Prostate gland (tissue), 2 donors: ENCODE measurements at regions not wholly inside any gene's neighbourhood (a gene's known extent, or its start where the extent isn't known, plus 50 kb on each side); places are given as distances from the start of the nearest gene placed in this dataset.
"Not testable (repeated sequence)": the region's sequence is repeated elsewhere in the genome, so short reads cannot be mapped to it uniquely, and the experiment has no call there.

Experiments
- DNase-seq: peaks from one replicate; pipeline ENCODE4 v3.0.0-alpha.2; 2019; ENCODE audit warnings: low spot score
- H3K27ac ChIP-seq, 2 donors: fragments of 200-600 bp; sonication (generic); 2 replicates each; pipeline ENCODE4 v1.5.1; 2017 to 2019
- H3K27me3 ChIP-seq: fragments of 200-600 bp; sonication (generic); replicated peaks from 2 replicates; pipeline ENCODE4 v1.5.1; 2019; ENCODE audit not compliant: insufficient read depth
- H3K36me3 ChIP-seq, 2 donors: fragments of 200-600 bp; sonication (generic); 1 replicate in 1 of 2; 2 replicates in 1 of 2; pipeline versions ENCODE4 v1.5.1 to v1.8.1; 2017 to 2019
- H3K4me1 ChIP-seq: fragments of 200-600 bp; sonication (generic); replicated peaks from 2 replicates; pipeline ENCODE4 v1.5.1; 2019
- H3K4me3 ChIP-seq, 2 donors: fragments of 200-600 bp; sonication (generic); 2 replicates each; pipeline ENCODE4 v1.5.1; 2017 to 2019
- H3K9me3 ChIP-seq: fragments of 200-600 bp; sonication (generic); 2 replicates; pipeline ENCODE4 v1.5.1; 2017
- POLR2A ChIP-seq: fragments of 450-650 bp; IDR thresholded peaks from one replicate; pipeline ENCODE4 v1.6.1; 2016; ENCODE audit warnings: antibody characterized with exemption, mild to moderate bottlenecking
- POLR2AphosphoS5 ChIP-seq: sonication (generic); formaldehyde crosslinking; IDR thresholded peaks from one replicate; pipeline ENCODE4 v1.6.1; 2017; ENCODE audit warnings: antibody characterized with exemption
- WGBS: methylation state at CpG from one replicate; pipeline ENCODE4 v1.1.5; 2018; 5-methylcytosine and 5-hydroxymethylcytosine counted together
- intact Hi-C: fragments of 100-400 bp; cut with DNase I; formaldehyde crosslinking; loops from one replicate; pipeline ENCODE4 v1.14.2; 2022
- TF ChIP-seq, protein P1 (sequence below), 4 experiments: fragments of 200-600 bp in 2 of 4; fragments of 450-650 bp in 2 of 4; sonication (generic) in 2 of 4; IDR thresholded peaks; 1 replicate in 3 of 4; 2 replicates in 1 of 4; pipeline ENCODE4 v1.5.1; 2016 to 2019; ENCODE audit warnings: antibody characterized with exemption in 4 of 4, mild to moderate bottlenecking in 2 of 4, moderate library complexity in 2 of 4

DNA sequence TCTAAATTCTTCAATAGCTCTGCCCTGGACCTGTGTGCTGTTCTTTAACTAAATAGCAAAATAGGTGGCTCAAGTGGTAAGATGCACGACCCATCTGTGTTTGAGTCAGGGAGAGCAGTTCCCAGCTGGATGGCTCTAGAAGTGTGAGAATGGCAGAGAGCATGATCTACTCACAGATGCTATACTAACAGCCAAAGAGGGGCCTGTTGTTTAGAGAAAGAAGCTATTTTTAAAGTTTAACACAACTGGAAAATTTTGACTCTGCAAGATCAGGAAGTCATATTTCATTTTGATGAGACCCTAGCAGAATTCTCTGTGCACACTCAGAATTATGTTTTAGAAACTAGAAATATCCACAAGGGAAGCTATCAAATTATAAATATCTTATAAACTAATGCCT, 87.4 kb upstream of the PIP4K2A start:
- no peak for TF ChIP-seq POLR2AphosphoS5
- TF ChIP-seq, protein P1, sequence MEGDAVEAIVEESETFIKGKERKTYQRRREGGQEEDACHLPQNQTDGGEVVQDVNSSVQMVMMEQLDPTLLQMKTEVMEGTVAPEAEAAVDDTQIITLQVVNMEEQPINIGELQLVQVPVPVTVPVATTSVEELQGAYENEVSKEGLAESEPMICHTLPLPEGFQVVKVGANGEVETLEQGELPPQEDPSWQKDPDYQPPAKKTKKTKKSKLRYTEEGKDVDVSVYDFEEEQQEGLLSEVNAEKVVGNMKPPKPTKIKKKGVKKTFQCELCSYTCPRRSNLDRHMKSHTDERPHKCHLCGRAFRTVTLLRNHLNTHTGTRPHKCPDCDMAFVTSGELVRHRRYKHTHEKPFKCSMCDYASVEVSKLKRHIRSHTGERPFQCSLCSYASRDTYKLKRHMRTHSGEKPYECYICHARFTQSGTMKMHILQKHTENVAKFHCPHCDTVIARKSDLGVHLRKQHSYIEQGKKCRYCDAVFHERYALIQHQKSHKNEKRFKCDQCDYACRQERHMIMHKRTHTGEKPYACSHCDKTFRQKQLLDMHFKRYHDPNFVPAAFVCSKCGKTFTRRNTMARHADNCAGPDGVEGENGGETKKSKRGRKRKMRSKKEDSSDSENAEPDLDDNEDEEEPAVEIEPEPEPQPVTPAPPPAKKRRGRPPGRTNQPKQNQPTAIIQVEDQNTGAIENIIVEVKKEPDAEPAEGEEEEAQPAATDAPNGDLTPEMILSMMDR (IDR thresholded peaks at IDR 0.05) = no peak
- TF ChIP-seq POLR2A = no peak
- H3K9me3 ChIP-seq = no peaks in the 10 kb centered on the region
- no peak overlapping the region for H3K4me3 ChIP-seq
- WGBS = 58% methylated on average over 1 of the region's 1 CpG
- no peaks in the 10 kb centered on the region for H3K36me3 ChIP-seq
- intact Hi-C loops = no loop called here
- no peaks in the 10 kb centered on the region for H3K27me3 ChIP-seq
- no peak for DNase-seq
- no peak overlapping the region for H3K27ac ChIP-seq
- H3K4me1 ChIP-seq = no peaks in the 10 kb centered on the region

DNA sequence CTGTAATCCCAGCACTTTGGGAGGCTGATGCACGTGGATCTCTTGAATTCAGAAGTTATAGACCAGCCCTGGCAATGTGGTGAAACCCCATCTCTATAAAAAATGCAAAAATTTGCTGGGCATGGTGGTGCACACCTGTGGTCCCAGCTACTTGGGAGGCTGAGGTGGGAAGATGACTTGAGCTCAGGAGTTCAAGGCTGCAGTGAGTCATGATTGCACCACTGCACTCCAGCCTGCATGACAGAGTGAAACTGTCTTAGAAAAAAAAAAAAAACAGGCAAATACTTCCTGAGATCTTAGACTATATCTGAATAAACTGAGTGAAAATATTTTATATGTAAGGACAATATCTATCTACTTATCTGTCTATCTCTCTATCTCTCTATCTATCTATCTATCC, 83.4 kb upstream of the PIP4K2A start:
- H3K9me3 ChIP-seq, intact Hi-C loops, H3K27ac ChIP-seq, H3K36me3 ChIP-seq, H3K27me3 ChIP-seq, H3K4me1 ChIP-seq, DNase-seq, H3K4me3 ChIP-seq: not testable (repeated sequence)
- WGBS = 76% methylated on average over 1 of the region's 1 CpG

DNA sequence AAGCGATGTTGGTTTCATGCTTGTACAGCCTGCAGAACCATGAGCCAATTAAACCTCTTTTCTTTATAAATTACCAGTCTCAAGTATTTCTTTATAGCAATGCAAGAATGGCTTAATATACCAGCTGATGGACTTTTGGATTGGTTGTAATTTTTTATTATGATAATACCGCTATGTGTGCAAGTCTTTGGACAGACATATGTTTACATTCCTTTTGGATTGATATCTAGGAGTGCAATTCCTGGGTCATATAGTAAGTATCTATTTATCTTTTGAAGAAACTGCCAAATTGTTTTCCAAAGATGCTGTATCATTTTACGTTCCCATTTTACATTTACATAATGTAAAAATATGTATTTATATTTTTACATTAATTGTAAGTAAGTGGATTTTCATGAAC, 81.2 kb upstream of the PIP4K2A start:
- no peaks in the 10 kb centered on the region for H3K9me3 ChIP-seq
- no peak overlapping the region for H3K27ac ChIP-seq
- H3K4me1 ChIP-seq = no peaks in the 10 kb centered on the region
- DNase-seq = no peak
- H3K36me3 ChIP-seq = no peaks in the 10 kb centered on the region
- WGBS = 77% methylated on average over 3 of the region's 3 CpGs
- H3K27me3 ChIP-seq = no peaks in the 10 kb centered on the region
- H3K4me3 ChIP-seq = no peak overlapping the region
- intact Hi-C loops = no loop called here
- TF ChIP-seq, protein P1 (IDR thresholded peaks at IDR 0.05) = no peak
- TF ChIP-seq POLR2A (no peak), POLR2AphosphoS5 (no peak)

DNA sequence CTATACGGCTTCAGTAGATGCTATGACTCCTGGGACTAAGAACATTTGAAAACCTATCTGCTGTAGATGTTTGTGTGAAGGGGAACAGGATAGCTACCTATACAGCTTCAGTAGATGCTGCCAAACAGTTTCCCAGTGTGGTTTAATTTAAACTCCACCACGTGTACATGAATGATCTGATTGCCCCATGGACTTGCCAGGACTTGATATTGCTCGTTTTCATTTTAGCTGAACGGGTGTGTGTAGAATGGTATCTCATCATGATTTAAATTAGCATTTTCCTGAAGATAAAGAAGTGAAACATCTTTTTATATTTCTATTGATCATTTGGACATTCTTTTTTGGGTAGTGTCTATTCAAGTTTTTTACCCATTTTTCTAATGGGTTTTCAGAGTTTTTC, 77.8 kb upstream of the PIP4K2A start:
- TF ChIP-seq, protein P1 (IDR thresholded peaks at IDR 0.05) = no peak
- TF ChIP-seq POLR2AphosphoS5 (no peak), POLR2A (no peak)
- H3K27ac ChIP-seq = no peak overlapping the region
- H3K36me3 ChIP-seq = no peaks in the 10 kb centered on the region
- DNase-seq = no peak
- H3K4me1 ChIP-seq = no peaks in the 10 kb centered on the region
- H3K27me3 ChIP-seq = no peaks in the 10 kb centered on the region
- WGBS = 56% methylated on average over 4 of the region's 4 CpGs
- H3K9me3 ChIP-seq = no peaks in the 10 kb centered on the region
- intact Hi-C loops = no loop called here
- no peak overlapping the region for H3K4me3 ChIP-seq

DNA sequence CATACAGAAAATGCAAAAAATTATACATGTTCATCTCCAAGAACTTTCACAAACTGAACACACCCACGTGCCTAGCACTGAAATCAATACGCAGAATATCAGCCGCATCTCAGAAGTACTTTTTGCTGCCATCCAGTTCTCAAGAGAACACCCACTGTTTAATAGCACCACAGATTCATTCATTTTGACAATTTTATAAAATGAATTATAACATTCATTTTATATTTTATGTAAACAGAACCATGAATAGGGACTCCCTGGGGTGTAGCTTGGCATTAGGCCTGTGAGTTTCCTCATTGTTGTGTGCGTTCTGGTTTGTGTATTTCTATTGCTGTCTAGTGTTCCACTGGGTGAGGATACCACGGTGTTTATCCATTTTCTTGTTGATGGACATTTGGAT, 77.3 kb upstream of the PIP4K2A start:
- 81% methylated on average over 5 of the region's 5 CpGs for WGBS
- Histone ChIP-seq H3K4me1 (no peaks in the 10 kb centered on the region), H3K36me3 (no peaks in the 10 kb centered on the region), H3K27ac (no peak overlapping the region), H3K4me3 (no peak overlapping the region), H3K9me3 (no peaks in the 10 kb centered on the region), H3K27me3 (no peaks in the 10 kb centered on the region)
- DNase-seq = no peak
- intact Hi-C loops = no loop called here
- TF ChIP-seq, protein P1 (IDR thresholded peaks at IDR 0.05) = no peak
- TF ChIP-seq POLR2AphosphoS5 = no peak
- no peak for TF ChIP-seq POLR2A

DNA sequence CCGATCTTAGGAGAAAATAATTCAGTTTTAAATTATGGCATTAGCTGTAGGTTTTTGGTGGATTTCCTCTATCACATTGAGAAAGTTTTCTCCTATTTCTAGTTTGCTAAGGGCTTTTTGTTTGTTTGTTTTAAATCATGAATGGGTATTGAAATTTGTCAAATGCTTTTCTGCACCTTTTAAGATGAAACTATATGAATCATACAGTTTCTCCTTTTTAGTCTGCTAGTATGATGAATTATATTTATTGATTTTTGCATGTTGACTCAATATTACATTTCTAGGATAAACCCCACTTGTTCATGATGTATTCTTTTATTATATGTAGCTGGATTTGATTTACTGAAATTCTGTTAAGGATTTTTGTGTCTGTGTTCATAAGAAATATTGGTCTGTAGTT, 70.3 kb upstream of the PIP4K2A start:
- H3K27me3 ChIP-seq = no peaks in the 10 kb centered on the region
- no peak overlapping the region for H3K4me3 ChIP-seq
- no peaks in the 10 kb centered on the region for H3K9me3 ChIP-seq
- H3K36me3 ChIP-seq = no peaks in the 10 kb centered on the region
- intact Hi-C loops = no loop called here
- WGBS = 80% methylated on average over 1 of the region's 1 CpG
- H3K4me1 ChIP-seq = no peaks in the 10 kb centered on the region
- H3K27ac ChIP-seq = no peak overlapping the region
- TF ChIP-seq, protein P1 (IDR thresholded peaks at IDR 0.05) = no peak
- TF ChIP-seq POLR2AphosphoS5 = no peak
- no peak for TF ChIP-seq POLR2A
- DNase-seq = no peak
